Right cardiac atrium (tissue), 5 donors: ENCODE measurements at regions not wholly inside any gene's neighbourhood (a gene's known extent, or its start where the extent isn't known, plus 50 kb on each side); places are given as distances from the start of the nearest gene placed in this dataset.

ENCODE experiments used
- ATAC-seq, 2 donors: fragments of 200-7000 bp; cut with Tn5 transposase; one replicate each; pipeline versions ENCODE4 v1.8.0 to v1.9.1; 2020; ENCODE audit warnings: moderate library complexity in 2 of 2, mild to moderate bottlenecking in 1 of 2
- DNase-seq, 3 donors: peaks; one replicate each; pipeline ENCODE4 v3.0.0-alpha.2; 2020
- H3K27ac ChIP-seq: one replicate; pipeline ENCODE4 v1.5.1; 2013; ENCODE audit warnings: mild to moderate bottlenecking, low read length, control low read depth, moderate library complexity
- H3K27me3 ChIP-seq: one replicate; pipeline ENCODE4 v1.6.1; 2013; ENCODE audit not compliant: control insufficient read depth, insufficient read depth
- H3K4me1 ChIP-seq: one replicate; pipeline ENCODE4 v1.6.1; 2013; ENCODE audit warnings: low read length; ENCODE audit not compliant: control insufficient read depth, insufficient read depth
- H3K4me3 ChIP-seq: one replicate; pipeline ENCODE4 v1.5.1; 2013; ENCODE audit warnings: low read length, control low read depth
- H3K9me3 ChIP-seq: one replicate; pipeline ENCODE4 v1.6.1; 2013; ENCODE audit warnings: low read length; ENCODE audit not compliant: control insufficient read depth
- WGBS: extraction: QIAGEN DNeasy Blood & Tissue Kit; methylation state at CpG from one replicate; pipeline ENCODE4 v1.1.7; 2013; 5-methylcytosine and 5-hydroxymethylcytosine counted together
- intact Hi-C, 4 donors: fragments of 100-400 bp; cut with DNase I; formaldehyde crosslinking; loops; one replicate each; pipeline versions ENCODE4 v1.11.0 to v1.14.0; 2022 to 2023
- donor health status: healthy with polysubstance abuse.
- donor health status: DM: no; HTN: yes; CAD: no.
- donor health status: DM: no; HTN: no; CAD: no.
- donor health status: DM: no; HTN: yes; CAD: no; lungs with severe emphysema.
- donor health status: DM: yes; HTN: yes; CAD: no.

- Histone ChIP-seq H3K27ac (no peak overlapping the region), H3K4me3 (no peak overlapping the region), H3K9me3 (no peaks in the 10 kb centered on the region), H3K27me3 (no peaks in the 10 kb centered on the region), H3K4me1 (no peaks in the 10 kb centered on the region)
- 77% methylated on average over 2 of the region's 2 CpGs for WGBS
- intact Hi-C loops, result no loop called here
- ATAC-seq (no peak), DNase-seq (no peak)
These were observed 179.9 kb downstream of the NPHP4 start for GRCh38 chr1:5812295-5812694.

DNA sequence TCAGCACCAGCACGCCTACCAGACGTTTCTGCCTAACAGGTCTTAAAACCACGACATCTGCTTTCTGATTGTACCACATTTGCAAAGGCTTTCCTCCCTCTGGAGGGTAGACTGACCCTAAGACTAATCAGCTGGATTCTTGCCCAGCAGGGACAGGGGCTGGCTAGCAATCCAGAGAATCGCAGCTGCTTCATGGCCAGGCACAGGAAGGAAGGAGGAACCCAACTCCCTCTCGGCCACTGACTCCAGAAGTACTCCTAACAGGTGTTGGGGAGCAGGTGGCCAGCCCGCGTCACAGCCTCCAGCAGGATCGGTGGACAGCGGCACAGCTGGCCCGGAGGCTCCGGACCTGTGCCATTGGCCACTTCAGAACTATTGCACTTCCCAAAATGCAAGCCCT is 180.8 kb downstream of the NPHP4 start:
- Histone ChIP-seq H3K4me3 (no peak overlapping the region), H3K9me3 (no peaks in the 10 kb centered on the region), H3K27me3 (no peaks in the 10 kb centered on the region), H3K4me1 (no peaks in the 10 kb centered on the region), H3K27ac (no peak overlapping the region)
- intact Hi-C loops, result no loop called here
- DNase-seq (peak in 1 of 3 donors; percentile 29), ATAC-seq (no peak)
- WGBS, result 31% methylated on average over 11 of the region's 11 CpGs

DNA sequence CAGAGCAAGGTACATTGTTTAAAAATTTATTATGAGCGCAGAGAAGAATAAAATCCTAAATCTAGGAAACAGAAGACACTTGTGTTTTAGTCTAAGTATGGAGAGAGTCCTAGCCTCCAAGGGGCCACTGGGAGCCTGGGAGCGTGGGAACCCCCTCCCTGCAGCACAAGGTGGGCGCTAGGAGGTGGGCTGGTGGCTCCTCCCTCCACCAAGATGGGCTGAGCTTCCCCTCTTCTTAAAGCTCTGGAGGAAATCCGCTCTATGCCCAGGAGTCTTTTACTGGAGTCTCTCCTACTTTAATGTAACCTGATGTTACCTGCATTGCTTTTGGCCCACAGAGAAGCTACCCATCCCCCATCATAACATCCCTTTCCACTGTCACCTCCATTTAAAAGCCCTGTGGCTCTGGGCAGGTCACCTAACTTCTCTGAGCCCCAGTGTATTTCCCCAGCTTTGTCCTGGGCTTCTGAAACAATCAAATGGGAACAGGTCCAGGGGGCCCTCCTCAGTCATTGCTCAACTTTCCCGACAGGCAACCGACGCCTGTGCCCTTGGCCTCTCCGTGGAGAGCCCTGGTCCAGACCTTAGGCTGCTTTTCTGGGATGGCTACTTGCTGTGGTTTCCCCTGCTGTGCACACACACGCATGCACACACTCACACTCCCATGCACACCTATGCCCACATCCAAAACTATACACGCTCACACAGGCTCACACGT is 181.5 kb downstream of the NPHP4 start:
- intact Hi-C loops, result no loop called here
- no peaks in the 10 kb centered on the region for H3K27me3 ChIP-seq
- 56% methylated on average over 11 of the region's 11 CpGs for WGBS

GRCh38 chr1:5810131-5810530 is 182.1 kb downstream of the NPHP4 start:
- 88% methylated on average over 16 of the region's 16 CpGs for WGBS
- intact Hi-C loops, result no loop called here
- ATAC-seq (no peak), DNase-seq (peak in 1 of 3 donors; percentile 20)
- Histone ChIP-seq H3K4me3 (no peak overlapping the region), H3K9me3 (no peaks in the 10 kb centered on the region), H3K27ac (no peak overlapping the region), H3K27me3 (no peaks in the 10 kb centered on the region), H3K4me1 (no peaks in the 10 kb centered on the region)

More for the DNA sequence above, 181.5 kb downstream of the NPHP4 start:
- H3K9me3 ChIP-seq, result no peaks in the 10 kb centered on the region
- ATAC-seq, result no peak
- no peak overlapping the region for H3K4me3 ChIP-seq
- no peaks in the 10 kb centered on the region for H3K4me1 ChIP-seq
- H3K27ac ChIP-seq, result no peak overlapping the region
- DNase-seq, result peak in 1 of 3 donors; percentile 24

DNA sequence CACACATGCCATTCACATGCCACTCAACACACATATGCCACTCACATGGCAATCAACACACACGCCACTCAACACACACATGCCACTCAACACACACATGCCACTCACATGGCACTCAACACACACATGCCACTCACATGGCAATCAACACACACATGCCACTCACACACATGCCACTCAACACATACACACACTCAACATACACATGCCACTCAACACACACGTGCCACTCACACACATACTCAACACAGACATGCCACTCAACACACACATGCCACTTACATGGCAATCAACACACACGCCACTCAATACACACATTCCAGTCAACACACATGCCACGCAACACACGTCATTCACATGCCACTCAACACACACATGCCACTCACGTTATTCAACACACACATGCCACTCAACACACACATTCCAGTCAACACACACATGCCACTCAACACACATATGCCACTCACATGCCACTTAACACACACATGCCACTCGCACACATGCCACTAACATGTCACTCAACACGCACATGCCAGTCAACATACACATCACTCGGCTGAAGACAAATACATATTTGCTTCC is 182.9 kb downstream of the NPHP4 start:
- no peak overlapping the region for H3K27ac ChIP-seq
- H3K4me3 ChIP-seq, result no peak overlapping the region
- peak in 1 of 3 donors; percentile 6 for DNase-seq
- no peaks in the 10 kb centered on the region for H3K9me3 ChIP-seq
- intact Hi-C loops, result no loop called here
- 94% methylated on average over 9 of the region's 9 CpGs for WGBS
- H3K4me1 ChIP-seq, result no peaks in the 10 kb centered on the region
- H3K27me3 ChIP-seq, result no peaks in the 10 kb centered on the region
- ATAC-seq, result no peak

GRCh38 chr1:5803851-5804250 is 188.4 kb downstream of the NPHP4 start:
- H3K4me1 ChIP-seq, result no peaks in the 10 kb centered on the region
- ATAC-seq (no peak), DNase-seq (no peak)
- H3K27ac ChIP-seq, result no peak overlapping the region
- intact Hi-C loops, result no loop called here
- H3K4me3 ChIP-seq, result no peak overlapping the region
- no peaks in the 10 kb centered on the region for H3K27me3 ChIP-seq
- H3K9me3 ChIP-seq, result no peaks in the 10 kb centered on the region

DNA sequence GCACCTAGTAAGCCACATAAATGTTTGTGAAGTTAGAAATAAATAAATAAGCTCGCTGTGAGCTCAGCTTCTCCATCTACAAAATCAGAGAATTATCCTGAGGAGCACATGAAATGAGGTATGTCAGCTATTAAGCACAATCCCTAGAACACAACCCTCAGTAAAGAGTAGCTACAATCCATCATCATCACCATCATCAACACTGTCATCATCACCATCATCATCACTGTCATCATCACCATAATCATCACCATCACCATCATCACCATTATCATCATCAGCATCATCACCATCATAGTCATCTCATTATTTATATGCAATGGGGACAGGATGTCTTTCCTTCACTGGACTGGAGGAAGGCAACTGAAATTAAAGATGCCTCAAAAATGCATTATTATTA is 189.6 kb downstream of the NPHP4 start:
- Histone ChIP-seq H3K27me3 (no peaks in the 10 kb centered on the region), H3K27ac (no peak overlapping the region), H3K9me3 (no peaks in the 10 kb centered on the region), H3K4me1 (no peaks in the 10 kb centered on the region), H3K4me3 (no peak overlapping the region)
- DNase-seq, result no peak
- intact Hi-C loops, result no loop called here
- ATAC-seq, result no peak
- 83% methylated on average over 1 of the region's 1 CpG for WGBS

GRCh38 chr1:5798904-5799303 is 193.3 kb downstream of the NPHP4 start:
- peak in 1 of 3 donors; percentile 3 for DNase-seq
- 93% methylated on average over 7 of the region's 7 CpGs for WGBS
- H3K9me3 ChIP-seq, result no peaks in the 10 kb centered on the region
- H3K4me3 ChIP-seq, result no peak overlapping the region
- H3K27me3 ChIP-seq, result no peaks in the 10 kb centered on the region
- no peak for ATAC-seq
- intact Hi-C loops, result no loop called here
- H3K4me1 ChIP-seq, result no peaks in the 10 kb centered on the region
- H3K27ac ChIP-seq, result no peak overlapping the region

DNA sequence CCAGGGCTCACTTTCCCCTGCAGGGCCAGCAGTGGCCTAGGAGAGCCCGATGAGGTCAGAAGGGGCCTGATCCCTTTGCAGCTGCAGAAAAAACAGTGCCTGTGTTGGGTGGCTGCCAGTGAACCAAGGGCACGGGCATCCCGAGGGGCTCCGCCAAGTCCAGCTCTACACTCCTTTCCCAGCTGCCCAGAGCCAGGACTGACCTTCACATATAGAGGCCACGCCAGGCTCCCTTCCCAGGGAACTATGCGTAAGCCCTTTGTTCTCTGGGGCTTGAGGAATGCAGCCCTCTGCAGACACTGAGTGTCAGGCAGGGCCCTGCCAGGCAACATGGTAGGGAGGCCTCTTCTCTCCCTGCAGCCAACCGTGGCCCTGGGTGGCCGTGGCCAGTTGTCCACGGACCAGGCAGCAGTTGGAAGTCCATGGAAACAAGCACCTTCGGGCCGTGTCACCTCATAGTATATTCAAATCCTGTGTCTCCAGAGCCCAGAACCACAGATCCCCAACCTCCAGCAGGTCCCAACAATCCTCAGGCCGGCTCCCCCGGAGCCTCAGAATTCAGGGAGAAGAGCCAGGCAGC is 194.0 kb downstream of the NPHP4 start:
- Histone ChIP-seq H3K4me3 (no peak overlapping the region), H3K27me3 (no peaks in the 10 kb centered on the region), H3K4me1 (no peaks in the 10 kb centered on the region), H3K9me3 (no peaks in the 10 kb centered on the region), H3K27ac (no peak overlapping the region)
- 80% methylated on average over 13 of the region's 13 CpGs for WGBS
- ATAC-seq, result no peak
- peak in 1 of 3 donors; percentile 37 for DNase-seq
- intact Hi-C loops, result no loop called here

- ATAC-seq (no peak), DNase-seq (peak in 1 of 3 donors; percentile 4)
- Histone ChIP-seq H3K4me3 (no peak overlapping the region), H3K27me3 (no peaks in the 10 kb centered on the region), H3K9me3 (no peaks in the 10 kb centered on the region), H3K27ac (no peak overlapping the region), H3K4me1 (no peaks in the 10 kb centered on the region)
- 86% methylated on average over 2 of the region's 2 CpGs for WGBS
- intact Hi-C loops, result no loop called here
These were observed 196.2 kb downstream of the NPHP4 start for GRCh38 chr1:5796028-5796427.

DNA sequence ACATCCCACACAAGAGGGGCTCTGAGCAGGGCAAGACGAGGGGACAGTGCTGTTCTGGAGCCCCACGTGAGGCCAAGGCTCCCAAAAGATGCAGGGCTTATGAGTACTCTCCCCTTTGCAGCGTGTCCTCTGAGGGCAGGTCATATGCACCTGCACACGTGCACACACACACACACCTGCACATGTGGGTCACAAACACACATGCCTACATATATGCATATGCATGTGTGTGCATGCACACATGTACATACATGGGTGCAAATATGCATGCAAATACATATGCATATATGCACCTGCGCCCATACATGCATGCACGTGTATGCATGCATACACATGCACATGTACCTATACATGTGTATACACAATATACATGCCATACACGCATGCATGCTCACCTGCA is 197.9 kb downstream of the NPHP4 start:
- ATAC-seq, result no peak
- intact Hi-C loops, result no loop called here
- H3K4me1 ChIP-seq, result no peaks in the 10 kb centered on the region
- peak in 1 of 3 donors; percentile 20 for DNase-seq
- no peak overlapping the region for H3K27ac ChIP-seq
- H3K27me3 ChIP-seq, result no peaks in the 10 kb centered on the region
- no peaks in the 10 kb centered on the region for H3K9me3 ChIP-seq
- H3K4me3 ChIP-seq, result no peak overlapping the region
- WGBS, result 78% methylated on average over 7 of the region's 7 CpGs
